GM21723 (cell line): ENCODE measurements at regions not wholly inside any gene's neighbourhood (a gene's known extent, or its start where the extent isn't known, plus 50 kb on each side); places are given as distances from the start of the nearest gene placed in this dataset.

Source experiments
- ATAC-seq: cut with Tn5 transposase; IDR thresholded peaks from one replicate; pipeline ENCODE4 v1.9.1; 2021; ENCODE audit warnings: mild to moderate bottlenecking, moderate library complexity; ENCODE audit not compliant: unreplicated experiment

DNA sequence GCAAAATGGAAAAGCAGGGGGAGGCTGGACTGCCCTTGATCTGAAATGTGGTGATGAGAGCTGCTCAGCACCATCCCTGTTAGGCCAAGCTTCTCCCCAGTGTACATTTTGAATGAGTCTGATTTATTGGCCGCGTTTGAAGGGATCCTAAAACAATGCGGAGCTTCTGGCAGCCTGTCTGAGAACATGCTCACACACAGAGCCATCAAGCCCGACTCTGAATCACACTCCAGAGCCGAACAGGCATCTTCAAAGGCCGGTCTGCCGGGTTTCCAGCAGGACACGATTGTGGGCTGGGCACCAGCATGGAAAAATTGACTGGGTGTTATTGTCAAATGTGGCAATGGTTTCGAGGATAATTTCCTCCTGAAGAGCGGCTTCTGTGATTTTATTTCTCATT, 235.9 kb downstream of the TFAP2C start:
- no peak for ATAC-seq

DNA sequence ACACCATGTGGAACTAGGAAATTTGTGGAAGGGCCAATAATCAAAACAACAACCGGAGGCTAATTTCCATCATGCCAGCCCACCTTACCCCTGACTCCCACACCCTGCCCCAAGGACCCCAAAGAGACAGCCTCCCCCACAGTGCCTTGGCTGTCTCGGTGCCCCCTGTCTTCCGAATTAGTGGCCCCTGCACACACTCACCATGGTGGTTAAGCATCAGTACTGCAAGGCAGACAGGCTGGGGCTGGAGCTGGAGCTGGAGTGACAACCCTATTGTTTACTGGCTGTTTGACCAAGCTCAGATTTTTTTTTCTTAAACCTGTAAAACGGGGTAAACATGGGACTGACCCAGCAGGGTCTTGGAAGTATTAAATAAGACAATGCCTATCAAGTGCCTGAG, 238.0 kb downstream of the TFAP2C start:
- ATAC-seq: no peak

DNA sequence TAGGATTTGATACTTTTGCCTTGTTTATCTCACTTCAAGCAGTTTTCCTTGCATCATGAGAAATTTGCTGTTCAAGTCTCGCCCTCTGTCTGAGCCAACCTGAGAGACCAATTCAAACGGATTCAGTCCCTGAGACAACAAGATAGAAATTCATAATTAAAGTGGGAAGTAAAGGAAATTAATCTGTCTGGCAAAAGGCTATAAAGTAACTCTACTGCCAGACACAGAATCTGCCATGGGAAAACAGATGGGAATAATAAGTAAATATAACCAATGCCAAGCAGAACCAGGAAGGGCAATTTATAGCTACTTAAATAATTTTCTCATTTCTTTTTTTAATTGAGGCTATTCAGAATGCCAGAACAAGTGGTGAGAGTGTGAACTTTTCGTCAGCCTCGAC, 239.6 kb downstream of the TFAP2C start:
- no peak for ATAC-seq

DNA sequence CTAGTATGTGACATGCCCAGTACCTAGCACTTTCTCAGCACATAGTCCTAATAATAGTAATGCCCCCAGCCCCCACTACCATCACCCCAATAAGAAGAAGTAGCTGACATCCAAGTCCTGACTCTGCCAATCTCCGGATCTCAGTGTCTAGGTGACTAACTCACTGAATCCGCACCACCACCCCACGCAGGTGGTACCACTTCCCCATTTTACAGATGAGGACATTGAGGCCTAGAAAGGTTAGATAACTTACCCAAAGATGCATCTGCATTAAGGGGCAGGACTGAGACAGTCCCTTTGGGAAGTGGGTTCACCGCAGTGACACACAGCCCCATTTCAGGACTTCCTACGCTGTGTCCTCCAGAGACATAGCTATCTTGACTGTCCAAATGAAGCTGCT, 241.2 kb downstream of the TFAP2C start:
- ATAC-seq: no peak

DNA sequence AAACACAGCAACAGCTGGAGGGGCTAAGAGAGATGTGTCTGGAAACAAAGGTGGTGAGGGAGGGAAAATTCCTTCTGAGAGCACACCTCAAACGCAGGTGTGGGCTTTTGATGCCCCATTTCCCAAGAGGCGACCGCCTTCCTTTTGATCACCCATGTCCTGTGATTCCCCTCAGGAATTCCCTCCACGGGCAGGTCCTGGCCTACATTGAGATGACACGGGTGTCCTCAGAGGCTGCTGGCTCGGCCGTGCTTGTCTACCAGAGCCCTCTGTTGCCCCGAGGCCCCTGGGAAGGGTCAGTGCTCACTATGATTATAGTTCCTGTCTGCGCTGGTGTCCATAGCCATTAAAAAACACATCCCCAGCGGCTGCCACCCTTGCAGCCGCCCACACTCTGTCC, 242.6 kb downstream of the TFAP2C start:
- ATAC-seq: no peak

DNA sequence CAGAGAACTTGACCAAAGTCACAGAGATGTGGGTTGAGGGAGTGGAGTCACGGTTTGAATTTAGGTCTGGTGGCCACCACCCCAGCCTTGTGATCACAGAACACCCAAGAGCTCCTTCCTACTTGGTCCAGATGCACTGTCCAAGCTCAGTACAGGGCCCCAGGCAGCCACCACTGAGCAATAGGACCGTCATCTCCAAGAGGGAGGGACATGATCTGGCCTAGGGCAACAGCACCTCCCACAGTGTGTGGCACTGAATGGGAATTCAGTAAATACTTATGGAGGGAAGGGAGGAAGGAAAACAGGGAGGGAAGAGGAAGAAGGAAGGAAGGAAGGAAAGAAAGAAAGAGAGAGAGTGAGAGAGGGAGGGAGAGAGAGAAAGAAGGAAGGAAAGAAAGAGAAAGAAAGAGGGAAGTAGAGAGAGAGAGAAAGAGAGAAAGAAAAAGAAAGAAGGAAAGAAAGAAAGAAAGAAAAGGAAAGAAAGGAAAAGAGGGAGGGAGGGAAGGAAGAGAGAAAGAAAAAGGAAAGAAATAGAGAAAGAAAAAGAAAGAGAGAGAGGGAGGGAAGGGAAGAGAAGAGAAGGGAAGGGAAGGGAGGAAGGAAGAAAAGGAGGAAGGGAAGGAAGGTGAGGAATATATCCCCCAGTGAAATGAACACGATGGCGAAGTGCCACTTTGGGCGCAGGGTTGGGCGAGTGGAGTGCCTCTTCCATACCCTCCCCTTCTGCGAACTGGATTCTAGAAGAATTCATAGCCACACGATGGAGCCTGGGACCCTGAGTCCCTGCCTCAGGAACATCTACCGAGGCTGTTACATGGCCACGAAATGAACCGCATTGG, 243.7 kb downstream of the TFAP2C start:
- ATAC-seq: no peak

DNA sequence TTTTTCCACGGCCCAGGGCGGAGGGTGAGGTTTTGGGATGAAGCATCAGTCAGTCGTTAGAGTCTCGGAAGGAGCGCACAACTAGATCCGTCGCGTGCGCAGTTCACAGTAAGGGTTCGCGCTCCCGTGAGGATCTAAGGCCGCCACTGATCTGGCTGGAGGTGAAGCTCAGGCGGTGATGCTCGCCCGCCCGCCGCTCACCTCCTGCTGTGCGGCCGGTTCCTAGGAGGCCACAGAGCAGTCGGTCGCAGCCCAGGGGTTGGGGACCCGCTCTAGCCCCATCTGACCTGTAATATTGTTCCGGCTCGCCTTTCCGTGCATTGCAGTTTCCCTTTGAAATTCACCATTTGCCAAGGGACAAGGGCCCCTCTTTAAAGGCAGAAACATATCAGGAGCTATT, 244.7 kb downstream of the TFAP2C start:
- ATAC-seq: no peak

DNA sequence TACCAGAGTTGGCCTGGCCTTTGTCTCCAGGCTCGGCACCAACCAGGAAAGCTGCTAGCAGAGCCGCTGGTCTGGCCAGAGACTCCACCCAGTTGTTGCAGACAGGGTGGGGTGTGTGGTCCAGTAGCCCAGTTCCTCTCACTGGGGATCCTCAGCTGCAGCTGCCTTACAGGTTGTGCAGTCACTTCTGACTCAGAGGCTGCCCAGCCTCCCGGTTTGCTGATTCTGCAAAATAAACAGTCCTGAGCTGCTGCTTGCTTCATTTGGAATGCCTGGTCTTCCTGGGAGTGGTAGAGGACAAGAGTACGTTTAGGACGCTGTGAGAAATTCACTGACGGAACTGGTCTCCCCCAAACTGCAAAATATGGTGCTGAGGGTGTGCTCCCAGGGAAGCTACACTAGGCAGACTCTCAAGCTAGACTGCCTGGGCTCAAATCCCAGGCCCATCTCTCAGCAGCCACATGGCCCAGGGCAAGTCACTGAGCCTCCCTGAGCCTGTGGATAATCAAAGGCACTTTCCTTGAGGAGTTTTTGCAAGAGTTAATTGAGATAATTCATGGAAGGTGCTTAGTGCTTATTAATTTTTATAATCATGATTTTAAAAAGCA, 246.1 kb downstream of the TFAP2C start:
- ATAC-seq: no peak

DNA sequence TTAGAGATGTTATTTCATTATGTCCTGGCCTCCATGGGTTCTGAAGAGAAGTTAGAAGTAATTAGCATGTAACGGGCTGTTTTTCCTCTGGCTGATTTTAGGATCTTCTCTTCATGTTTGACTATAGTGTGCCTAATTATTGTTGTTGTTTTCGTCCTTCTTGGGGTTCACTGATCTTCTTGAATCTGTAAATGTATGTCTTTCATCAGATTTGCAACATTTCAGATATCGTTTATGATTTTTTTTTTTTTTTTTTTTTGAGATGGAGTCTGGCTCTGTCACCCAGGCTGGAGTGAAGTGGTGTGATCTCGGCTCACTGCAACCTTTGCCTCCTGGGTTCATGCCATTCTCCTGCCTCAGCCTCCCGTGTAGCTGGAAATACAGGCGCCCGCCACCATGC, 246.7 kb downstream of the TFAP2C start:
- no peak for ATAC-seq

DNA sequence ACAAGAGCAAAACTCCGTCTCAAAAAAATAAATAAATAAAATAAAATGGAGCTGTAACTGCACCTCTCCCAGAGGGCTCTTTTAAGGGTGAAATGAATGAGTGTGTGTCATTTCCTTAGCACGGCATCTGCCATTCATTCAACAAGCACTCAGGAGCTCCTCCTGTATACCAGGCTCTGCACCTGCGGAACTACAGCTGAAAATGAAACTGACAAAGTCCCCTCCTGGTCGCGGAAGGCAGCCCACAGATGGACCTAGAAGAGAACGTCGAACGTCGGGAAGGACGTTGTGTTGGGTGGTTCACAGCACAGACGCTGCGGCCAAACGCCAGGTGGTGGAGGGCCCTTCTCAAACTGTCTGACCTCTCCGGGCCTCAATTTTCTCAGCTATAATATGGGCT, 256.4 kb downstream of the TFAP2C start:
- ATAC-seq: no peak

DNA sequence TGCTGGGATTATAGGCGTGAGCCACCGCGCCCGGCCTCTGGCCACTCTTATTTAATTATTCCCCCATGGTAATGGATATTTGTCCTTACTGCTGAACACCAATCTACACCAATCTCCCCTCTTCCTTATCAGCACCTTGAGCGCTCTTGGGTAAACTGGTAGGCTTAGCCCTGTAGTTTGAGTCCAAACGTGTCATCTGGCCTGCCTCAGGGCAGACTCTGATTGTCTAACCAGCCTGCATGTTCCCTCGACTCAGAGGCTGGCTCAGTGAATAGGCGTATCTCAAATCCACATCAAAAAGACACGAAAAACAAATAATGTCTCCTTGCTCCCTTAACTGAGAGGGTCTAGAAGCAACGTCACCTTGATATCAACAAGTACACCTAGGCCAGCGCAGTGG, 260.9 kb downstream of the TFAP2C start:
- ATAC-seq: no peak

DNA sequence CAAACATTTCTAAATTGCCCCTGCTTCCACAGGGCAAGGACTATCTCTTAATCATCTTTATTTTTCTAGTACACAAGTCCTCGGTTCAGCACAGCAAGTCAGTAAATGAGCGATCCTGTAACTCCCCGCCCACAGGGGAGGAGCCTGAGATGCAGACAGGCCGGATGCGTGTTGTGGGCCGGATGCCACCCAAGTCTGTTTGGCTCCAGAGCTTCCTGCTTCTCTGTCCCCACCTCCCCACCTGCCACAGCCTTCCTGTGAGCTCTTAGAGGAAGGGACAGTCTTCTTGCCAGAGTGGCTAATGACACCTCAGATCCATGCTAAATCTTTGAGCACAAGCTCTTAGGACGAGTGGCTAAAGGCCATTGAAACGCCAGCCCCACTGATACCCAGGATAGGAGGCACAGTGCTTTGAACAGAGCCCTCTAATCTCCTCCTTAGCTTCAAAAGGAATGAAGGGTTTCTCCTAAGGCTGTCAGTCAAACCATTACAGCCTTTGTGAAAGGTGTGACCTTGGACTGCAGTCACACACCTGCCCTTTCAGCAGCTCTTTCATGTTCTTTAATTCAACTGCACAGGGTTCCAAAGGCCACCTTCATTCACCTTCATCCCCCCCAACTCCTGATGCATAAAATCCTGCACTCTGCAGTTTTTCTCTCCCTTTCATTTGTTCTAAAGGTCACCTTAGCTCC, 264.3 kb downstream of the TFAP2C start:
- no peak for ATAC-seq

DNA sequence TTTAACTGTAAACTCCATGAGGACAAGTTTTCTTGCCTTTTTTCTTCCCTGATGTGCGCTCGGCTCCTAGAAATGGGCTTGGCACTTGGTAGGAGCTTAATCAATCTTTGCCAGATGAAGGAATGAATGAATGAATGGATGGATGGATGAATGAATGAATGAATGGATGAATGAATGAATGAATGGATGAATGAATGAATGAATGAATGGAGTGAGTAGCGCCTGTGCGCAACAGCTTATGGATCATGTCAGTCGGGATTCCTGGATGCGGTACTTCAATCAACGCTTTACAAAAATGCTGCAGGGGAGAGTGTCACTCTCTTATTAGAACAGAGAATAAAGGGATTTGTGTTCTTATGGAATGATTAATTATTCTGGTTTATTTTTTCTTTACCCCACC, 267.3 kb downstream of the TFAP2C start:
- no peak for ATAC-seq

DNA sequence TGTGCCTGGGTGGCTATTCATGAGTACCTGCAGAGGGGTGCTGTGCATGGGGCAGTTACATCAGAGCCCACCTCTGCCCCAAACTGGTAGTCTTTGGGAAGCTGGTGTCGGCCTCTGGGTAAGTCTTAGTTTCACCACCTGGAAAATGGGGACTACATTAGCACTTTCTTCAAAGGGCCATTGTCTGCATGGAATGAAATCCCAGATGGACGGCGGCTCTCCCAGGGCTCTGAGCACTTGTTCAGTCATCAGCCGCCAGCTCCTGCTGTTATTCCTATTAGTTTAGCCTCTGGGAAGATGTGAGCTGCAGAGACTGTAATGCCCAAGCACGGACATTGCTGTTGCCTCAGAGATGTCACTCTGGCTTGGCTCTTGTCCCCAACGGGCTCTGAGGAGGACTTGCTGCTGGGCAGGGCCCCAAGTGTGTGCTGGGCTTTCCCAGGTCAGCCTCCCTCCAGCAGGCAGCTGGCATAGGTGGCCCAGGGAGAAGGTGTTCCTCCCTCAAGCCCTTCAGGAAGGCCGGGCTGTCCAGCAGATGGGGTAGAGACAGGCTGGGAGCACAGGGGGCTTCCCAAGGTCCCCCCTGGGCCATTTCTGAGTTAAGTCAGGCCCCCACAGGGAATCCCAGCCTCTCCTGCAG, 268.3 kb downstream of the TFAP2C start:
- ATAC-seq: no peak

DNA sequence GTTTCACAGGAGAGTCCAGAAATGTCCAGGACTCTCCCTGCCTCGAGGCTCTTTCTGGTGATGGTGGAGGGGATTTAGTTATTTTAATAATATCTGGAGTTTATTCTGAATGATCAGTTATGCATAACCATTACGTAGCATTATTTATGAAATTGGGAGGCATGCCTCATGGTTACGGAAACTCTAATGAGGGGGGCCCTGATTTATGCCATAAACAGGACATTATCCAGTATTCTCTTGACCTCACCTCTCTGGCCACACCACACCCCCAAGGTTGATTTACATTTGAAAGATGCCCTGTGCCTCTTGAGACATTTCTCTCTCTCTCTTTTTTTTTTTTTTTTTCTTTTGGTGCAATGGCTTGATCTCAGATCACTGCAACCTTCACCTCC, 268.8 kb downstream of the TFAP2C start:
- ATAC-seq: no peak

DNA sequence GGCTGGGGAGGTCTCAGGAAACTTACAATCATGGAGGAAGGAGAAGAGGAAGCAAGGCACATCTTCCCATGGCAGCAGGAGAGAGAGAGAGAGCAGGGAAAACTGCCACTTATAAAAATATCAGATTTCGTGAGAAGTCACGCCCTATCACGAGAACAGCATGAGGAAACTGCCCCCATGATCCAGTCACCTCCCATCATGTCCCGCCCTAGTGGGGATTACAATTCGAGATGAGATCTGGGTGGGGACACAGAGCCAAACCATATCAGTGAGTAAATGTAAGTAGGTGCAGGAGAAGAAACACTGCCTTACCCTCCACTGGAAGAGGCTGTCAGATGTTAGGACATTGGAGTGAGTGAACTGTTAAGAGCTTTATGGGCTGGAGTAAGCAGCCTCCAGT, 270.4 kb downstream of the TFAP2C start:
- no peak for ATAC-seq

DNA sequence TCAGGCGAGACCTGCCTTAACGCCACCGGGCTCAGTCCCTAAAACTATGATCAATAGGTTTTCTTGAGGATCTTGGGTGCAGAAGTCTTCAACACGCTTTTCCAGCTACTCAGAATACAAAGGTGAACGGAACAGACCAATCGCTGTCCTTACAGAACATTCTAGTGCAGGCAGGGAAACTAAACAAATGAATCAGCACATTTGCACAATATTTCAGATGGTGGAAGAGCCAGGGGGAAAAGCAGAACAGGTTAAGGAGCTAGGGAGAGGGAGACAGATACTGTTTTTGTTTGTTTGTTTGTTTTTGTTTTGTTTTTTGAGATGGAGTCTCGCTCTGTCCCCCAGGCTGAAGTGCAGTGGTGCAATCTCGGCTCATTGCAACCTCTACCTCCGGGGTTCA, 271.1 kb downstream of the TFAP2C start:
- ATAC-seq: no peak

DNA sequence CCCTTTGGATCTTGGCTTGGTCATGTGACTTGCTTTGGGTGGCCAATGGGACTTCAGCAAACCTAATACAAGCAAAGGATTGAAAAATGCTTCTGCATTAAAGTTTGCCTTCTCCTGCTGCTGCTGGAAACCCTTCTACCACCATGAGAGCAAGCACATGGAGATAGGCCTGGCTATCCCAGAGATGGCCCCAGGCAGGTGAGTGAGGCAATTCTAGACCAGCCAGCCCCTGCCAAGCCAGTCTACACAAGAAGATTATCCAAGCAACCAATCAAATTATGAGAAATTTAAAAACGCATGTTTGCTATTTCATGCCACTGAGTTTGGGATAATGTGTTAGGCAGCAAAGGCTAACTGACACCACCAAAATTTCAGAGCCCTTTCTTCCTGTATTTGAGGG, 274.3 kb downstream of the TFAP2C start:
- ATAC-seq: no peak

DNA sequence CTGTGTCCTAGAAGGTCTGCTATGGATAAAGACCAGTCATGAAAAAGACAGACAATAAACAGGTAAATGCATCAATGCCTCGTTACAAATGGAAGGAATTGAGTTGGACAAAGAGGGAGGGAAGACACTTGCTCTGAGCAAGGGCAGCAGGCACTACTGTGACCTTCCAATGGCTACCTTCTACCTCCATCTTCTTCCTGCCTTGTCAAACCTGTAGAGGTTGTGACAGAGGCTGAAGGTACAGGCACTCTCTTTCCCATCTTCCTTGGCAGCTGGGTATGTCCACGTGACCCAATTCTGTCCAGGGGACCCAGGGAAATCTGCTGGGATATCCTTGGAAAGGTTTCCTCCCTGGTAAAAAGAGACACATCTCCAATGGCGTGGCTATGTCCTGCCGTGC, 274.8 kb downstream of the TFAP2C start:
- ATAC-seq: no peak

DNA sequence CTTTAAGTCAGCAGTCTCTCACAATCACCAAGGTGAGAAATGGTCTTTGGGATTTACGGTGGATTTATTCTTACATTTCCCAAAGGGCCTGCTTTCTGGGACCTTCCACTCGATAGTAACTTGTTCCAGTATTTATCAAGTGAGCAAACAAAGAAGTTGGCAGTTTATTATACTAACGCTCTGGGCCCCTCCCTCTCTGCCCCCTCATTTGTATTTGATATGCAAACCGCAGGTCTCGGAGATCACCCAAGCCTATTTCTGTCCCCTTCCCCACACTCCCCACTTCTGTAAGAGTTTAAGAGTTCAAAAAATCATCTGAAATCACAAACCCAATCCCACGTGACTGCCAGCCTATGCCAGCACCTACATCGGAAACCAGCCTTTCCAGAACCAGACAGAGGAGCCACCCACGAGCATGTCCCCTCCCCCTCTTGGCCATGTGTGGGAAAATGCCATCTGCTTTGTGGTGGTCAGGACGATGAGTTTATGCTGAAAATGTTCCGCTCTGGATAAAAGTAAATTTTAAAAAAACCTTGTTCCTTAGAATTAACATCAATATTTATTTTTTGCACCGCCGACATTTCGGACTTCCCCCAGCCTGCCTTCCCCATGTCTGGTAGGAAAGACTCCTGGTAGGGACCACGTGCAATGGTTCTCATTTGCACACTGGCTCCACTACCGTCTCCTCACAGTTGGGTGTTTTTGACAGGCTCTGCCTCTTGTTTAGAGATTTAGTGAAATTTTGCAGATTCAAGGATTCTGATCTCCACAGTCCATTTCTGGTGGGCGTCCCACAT, 281.0 kb downstream of the TFAP2C start:
- no peak for ATAC-seq

DNA sequence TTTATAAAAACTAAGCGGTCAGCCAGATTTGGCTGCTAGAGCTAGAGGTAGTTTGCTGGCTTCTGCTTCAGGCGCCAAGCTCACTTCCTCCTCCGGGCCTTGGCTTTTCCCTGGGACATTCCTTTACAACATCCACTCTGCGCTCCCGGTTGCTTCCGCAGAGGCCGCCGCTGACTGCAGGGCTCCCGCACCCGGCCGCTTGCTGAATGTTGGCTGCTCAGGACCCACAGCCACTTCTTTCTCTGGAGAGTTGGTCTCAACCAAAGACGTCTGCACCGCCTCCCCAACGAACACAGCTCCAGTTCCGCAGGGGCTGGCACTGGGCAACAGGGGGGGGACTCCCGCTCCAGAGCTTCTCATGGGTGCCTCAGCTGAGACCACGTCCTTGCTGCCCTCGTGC, 282.8 kb downstream of the TFAP2C start:
- no peak for ATAC-seq
